HL-60/S4 treated with phorbol 12-myristate 13-acetate at 8.2 ng/mL for 4 days and 3 days (cell line): ENCODE measurements at regions not wholly inside any gene's neighbourhood (a gene's known extent, or its start where the extent isn't known, plus 50 kb on each side); places are given as distances from the start of the nearest gene placed in this dataset.
"Not testable (repeated sequence)": the region's sequence is repeated elsewhere in the genome, so short reads cannot be mapped to it uniquely, and the experiment has no call there.

Experiments
- in situ Hi-C: fragments of 300-500 bp; cut with MboI; formaldehyde crosslinking; loops from 2 replicates; pipeline ENCODE4 v1.15.0; 2022; ENCODE audit warnings: low sequenced_read_pairs

DNA sequence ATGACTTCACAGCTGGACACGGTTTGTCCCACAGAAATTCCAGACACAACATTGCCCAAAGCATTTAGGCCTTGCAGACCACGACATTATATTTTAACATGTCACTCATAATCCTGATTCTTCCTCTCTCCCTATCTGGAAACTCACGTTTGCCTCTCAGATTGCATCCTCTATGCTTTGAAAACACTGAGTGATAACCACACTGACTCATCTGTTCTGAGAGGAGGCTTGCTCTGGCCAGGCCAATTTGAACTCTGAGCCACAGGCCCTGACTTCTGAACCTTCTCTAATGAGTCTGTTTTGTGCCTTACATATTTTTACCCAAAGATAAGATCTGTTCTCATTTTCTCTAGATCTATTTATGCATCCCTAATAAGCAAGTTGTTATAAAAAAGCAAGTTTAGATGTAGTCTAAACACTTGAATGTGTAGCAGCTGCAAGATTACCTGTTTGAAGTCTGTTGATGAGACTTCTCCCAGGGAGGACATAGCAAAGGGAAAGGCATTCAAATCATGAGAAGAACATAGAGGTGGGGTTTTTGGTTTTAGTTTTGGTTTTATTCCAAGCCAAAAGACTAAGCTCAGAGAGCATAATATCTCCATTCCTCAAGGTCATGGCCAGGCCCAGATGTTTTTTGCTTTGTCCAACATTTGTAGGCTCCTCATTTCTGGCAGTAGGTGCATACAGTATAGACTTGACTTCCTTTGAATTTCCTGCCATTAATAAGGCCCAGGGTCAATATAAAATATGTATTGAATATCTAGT, 234.4 kb upstream of the LRTM1 start:
- in situ Hi-C loops = loop anchor here (25.0 kb wide), 1 partner anchor 300 kb away; no protein-coding TSS in a partner anchor

DNA sequence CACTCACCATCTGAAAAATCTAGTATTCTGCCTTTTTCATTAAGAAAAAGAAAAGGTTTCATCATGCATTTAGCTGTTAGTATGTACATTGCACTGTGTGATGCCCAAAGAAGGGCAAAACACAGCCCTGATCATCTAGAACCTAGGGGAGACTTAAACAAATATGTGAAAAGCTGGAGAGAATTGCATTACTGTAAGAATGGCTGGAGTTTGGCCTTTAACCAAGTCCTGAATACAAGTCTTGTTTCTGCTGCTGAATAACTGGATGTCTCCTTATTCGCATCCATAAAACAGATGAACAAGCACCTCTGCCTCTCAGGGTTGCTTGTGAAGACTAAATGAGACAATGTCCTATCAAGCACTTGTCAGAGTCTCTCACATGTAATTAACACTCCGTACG, 233.4 kb upstream of the LRTM1 start:
- in situ Hi-C loops = loop anchor here (25.0 kb wide), 1 partner anchor 299 kb away; no protein-coding TSS in a partner anchor

- in situ Hi-C loops = loop anchor here (25.0 kb wide), 1 partner anchor 298 kb away; no protein-coding TSS in a partner anchor
Observed at GRCh38 chr3:55160241-55160983, 232.6 kb upstream of the LRTM1 start.

DNA sequence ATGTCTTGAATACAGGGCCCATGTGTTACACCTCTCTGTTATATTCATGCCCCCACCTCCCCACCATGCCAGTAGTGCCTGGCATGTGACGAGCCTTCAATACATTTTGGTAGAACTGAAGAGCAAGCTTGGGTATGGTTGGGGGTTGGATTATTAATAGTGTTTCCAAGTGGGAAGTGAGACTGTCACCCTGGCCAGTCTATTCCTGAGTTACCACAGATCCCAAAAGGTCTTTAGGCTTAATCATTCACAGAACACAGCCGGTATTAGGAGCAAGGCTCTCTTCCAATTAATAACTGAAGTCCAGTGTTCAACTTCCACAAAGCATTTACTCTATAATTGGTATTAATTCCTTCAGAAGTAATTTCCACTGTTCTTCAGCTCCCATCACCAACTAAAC, 231.9 kb upstream of the LRTM1 start:
- in situ Hi-C loops = loop anchor here (25.0 kb wide), 1 partner anchor 297 kb away; no protein-coding TSS in a partner anchor

DNA sequence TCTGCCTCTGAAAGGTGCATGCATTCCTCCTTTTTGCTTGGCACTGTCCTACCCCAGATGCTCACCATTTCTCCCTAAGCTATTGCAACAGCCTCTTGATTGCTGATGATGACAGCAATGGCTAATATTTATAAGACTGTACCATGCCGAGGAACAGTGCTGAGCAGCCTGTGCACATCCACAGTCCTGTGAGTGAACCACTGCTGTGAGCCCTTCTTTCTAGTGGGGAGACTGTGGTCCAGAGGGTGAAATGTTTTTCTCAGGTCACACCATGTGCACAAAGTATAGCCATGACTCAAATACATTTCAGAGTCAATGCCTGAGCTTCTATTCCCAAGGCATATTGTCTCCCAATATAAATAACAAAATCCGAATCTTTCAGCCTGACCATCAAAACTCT, 231.2 kb upstream of the LRTM1 start:
- in situ Hi-C loops = loop anchor here (25.0 kb wide), 1 partner anchor 297 kb away; no protein-coding TSS in a partner anchor

- in situ Hi-C loops = loop anchor here (25.0 kb wide), 1 partner anchor 296 kb away; no protein-coding TSS in a partner anchor
Observed at GRCh38 chr3:55158345-55158744, 230.5 kb upstream of the LRTM1 start.

DNA sequence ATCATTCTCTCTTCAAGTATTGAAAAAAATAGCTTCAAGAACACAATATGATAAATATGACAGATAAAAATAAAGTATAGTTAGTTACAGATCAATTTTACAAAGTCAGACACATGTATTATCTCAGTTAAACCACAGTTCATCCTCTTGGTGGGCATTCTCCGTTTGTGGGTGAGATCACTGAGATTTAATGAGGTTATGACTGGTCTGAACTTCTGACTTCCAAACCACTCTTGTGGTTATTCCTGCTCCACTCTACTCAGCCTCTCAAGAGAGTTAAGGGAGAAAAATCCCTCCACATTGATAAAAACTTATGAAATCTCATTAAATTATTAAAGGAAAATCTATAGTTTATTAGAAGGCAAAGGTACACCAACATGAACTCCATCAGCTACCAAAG, 229.9 kb upstream of the LRTM1 start:
- in situ Hi-C loops = loop anchor here (25.0 kb wide), 1 partner anchor 295 kb away; no protein-coding TSS in a partner anchor

GRCh38 chr3:55156851-55157650, 229.2 kb upstream of the LRTM1 start:
- in situ Hi-C loops = loop anchor here (25.0 kb wide), 1 partner anchor 295 kb away; no protein-coding TSS in a partner anchor

- in situ Hi-C loops = no loop called here
Observed at GRCh38 chr3:55147856-55148720, 220.2 kb upstream of the LRTM1 start.

DNA sequence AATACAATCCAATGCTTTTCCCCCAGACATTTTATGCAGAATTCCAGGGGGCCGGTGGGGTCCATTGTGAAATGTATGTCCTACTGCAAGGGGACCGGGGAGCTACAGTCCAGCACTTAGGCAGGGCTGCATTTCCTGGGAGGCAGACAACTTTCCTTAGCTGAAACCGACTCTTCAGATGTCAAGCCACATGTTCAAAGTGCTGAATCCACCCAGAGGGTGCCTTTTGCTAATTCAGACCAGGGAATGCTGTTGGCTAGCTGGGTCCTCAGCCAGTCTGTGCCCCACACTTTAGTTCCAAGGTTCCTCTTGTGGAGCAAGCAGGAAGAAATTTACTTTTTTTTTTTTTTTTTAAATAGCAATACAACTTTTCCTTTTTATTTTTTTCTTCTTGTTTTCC, 219.5 kb upstream of the LRTM1 start:
- in situ Hi-C loops = no loop called here

- in situ Hi-C loops = no loop called here
Observed at GRCh38 chr3:55146216-55146615, 218.4 kb upstream of the LRTM1 start.

DNA sequence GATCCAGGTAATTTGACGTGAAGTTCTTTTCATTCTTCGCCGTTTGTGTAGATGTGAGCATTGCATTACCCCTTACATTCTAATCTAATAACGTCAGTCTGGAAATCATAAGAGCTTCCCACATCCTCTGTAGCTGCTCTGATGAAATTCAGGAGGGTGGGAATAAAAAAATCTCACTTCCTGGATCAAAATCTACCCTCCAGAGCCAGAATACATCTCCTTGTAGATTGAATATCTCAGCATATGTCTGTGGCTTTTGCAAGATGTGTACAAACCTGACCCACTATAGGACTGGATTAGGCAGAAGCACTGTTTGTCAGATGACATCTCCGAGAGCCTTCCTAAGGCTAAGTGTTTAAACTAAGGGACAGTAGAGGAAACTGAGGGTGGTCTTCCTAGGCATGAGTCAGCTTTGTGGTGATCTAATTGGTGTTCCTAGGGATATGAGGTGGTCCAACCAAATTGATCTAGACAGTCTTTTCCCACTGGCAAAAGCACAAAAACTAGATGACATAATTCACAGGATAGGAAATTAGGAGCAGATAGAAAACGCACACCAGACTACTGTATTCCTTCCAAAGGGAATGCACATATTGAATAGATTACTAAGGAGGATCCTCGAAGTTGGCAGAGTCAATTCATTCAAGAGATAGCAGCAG, 216.3 kb upstream of the LRTM1 start:
- in situ Hi-C loops = no loop called here

DNA sequence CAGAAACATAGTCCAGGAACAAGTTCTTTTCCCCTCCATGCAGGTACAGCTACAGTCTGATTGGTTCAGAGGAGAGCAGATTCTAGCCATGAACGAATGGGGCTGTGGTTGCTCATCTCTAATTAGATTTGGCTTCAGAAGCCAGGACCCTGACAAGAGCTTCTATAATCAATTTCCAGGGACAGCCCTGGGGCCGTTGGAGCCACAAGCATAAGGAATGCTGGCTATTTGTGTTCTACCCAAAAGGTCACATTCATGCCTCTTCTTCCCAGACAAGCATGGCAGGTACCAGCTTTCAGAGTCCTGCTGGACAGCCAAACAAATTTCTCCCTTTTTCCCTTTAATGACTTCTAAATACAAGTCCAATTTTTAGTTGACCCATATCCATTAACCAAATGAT, 215.5 kb upstream of the LRTM1 start:
- in situ Hi-C loops = no loop called here

- in situ Hi-C loops = not testable (repeated sequence)
Observed at GRCh38 chr3:55136291-55136690, 208.4 kb upstream of the LRTM1 start.

- in situ Hi-C loops = no loop called here
Observed at GRCh38 chr3:55128225-55128823, 200.5 kb upstream of the LRTM1 start.

DNA sequence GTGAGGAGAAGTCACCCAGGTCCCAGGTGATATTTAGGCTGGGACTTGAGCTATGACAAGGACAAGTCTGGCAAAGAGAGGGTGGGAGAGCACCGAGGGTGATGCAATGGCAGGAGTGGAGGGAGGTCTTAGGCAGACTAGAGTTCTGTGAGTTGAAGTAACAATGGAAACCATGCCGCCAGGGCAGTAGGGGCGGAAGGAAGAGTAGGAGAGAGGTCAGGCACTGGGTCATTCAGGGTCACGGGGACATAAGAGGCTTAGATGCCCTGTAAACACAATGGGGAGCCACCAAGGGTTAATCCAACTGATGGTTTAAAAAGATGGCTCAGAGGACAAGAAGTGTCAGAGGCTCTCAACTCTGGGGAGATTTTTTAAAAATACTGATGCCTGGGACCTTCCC, 199.7 kb upstream of the LRTM1 start:
- in situ Hi-C loops = no loop called here

DNA sequence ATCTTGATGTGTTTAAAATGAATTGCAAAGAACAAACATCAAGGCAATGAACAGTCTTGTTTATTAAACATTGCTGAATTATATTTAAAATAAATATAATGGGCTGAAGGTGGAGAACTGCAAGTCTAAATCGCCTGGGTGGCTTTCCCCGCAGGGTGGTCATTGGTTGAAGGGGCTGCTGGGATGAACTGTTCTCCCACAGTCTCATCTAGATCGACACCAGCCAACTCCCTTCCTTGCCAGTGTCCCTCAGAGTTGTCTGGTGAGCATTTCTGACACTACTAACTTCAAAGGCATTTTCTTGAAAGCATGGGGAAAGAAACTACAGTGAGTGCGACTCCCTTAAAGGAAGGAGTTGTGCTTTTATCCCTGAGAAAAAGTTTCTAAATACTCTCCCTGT, 196.5 kb upstream of the LRTM1 start:
- in situ Hi-C loops = no loop called here
